ENCODE measurements at regions not wholly inside any gene's neighbourhood (a gene's known extent, or its start where the extent isn't known, plus 50 kb on each side); places are given as distances from the start of the nearest gene placed in this dataset.

DNA sequence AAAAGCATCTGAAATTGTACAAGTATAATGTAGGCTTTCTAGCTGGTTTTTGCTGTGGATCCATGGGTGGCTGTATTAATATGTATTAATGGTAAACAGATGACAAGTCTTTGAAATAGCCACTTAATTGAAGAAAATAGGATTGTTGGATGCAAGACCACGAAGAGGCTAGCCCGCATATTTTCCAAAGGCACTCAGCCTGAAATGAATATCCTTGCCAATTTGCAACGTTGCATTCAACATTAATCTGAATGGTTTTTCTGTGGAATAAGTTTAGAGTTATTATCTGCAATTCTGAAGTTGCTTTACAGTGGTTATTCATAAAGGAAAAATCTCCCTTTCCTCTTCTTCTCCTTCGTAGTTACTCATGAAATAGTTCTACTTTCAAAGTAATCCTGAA, 86.2 kb upstream of the SPATS2L start:
- Histone ChIP-seq H3K36me3 (ENCODE audit: control insufficient read depth, low read length) (no peaks in the 10 kb centered on the region), H3K9me3 (ENCODE audit: control insufficient read depth, insufficient read depth, low read length) (no peaks in the 10 kb centered on the region), H3K4me2 (ENCODE audit: low read length) (no peak overlapping the region), H3K4me3 (ENCODE audit: low read length) (no peak overlapping the region), H3K27me3 (ENCODE audit: control insufficient read depth, low read length) (no peaks in the 10 kb centered on the region), H3K4me1 (ENCODE audit: control insufficient read depth, low read length) (no peaks in the 10 kb centered on the region), H3F3A (ENCODE audit: control insufficient read depth, insufficient read depth) (no peaks in the 10 kb centered on the region), H4K20me1 (ENCODE audit: control insufficient read depth, insufficient read depth, low read depth, low read length) (no peaks in the 10 kb centered on the region), H3K9me2 (replicated peaks; ENCODE audit: control insufficient read depth, low read length) (no peaks in the 10 kb centered on the region), H3K27ac (ENCODE audit: low read depth, low read length) (no peak overlapping the region), H3K79me2 (ENCODE audit: control insufficient read depth, low read length) (no peaks in the 10 kb centered on the region)
- TF ChIP-seq, protein P1, sequence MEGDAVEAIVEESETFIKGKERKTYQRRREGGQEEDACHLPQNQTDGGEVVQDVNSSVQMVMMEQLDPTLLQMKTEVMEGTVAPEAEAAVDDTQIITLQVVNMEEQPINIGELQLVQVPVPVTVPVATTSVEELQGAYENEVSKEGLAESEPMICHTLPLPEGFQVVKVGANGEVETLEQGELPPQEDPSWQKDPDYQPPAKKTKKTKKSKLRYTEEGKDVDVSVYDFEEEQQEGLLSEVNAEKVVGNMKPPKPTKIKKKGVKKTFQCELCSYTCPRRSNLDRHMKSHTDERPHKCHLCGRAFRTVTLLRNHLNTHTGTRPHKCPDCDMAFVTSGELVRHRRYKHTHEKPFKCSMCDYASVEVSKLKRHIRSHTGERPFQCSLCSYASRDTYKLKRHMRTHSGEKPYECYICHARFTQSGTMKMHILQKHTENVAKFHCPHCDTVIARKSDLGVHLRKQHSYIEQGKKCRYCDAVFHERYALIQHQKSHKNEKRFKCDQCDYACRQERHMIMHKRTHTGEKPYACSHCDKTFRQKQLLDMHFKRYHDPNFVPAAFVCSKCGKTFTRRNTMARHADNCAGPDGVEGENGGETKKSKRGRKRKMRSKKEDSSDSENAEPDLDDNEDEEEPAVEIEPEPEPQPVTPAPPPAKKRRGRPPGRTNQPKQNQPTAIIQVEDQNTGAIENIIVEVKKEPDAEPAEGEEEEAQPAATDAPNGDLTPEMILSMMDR (IDR thresholded peaks at IDR 0.05; ENCODE audit: low read depth, low read length, poor library complexity, severe bottlenecking), result no peak
- TF ChIP-seq EZH2phosphoT487 (IDR thresholded peaks at IDR 0.05; ENCODE audit: borderline replicate concordance, low read length), result no peak

DNA sequence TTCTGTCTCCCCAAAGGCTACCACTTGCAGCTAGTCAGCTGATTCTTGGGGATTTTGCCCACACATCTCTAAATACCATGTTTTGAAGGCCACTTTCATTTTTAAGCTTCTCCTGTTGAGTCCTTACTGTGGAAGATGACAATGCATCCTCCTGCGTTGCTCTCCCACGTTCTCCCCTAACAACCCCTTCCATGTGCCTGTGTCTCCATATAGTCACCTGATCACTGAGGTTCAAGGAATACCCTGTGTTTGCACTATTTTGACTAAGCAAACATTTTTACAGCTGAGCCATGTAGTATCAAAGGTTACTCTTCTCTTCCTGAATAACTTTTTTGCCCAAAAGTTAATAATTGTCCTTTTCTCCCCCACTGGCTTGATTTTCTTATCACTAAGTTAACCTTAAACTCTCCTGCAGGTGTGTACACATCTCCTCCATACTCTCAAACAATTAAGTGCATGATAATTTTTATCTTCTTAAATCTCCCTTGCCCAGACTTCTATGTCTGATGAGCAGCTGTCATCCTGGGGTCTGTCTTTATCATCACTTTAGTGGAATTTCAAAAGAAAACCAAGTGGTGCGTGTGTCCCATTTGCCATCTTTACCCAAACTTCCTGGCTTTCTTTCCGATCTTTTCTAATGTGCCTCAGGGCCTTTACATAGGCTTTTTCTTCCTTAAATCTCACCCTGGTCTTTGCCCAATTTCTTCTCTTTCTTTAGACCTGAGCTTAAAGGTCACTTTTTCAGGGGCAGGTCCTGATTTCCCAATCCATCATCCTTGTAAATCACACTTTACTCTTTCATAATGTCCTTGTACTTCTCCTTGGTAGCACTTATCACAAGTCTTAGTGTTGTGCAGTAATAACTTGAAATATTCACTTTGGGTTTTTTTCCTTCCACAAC, 85.2 kb upstream of the SPATS2L start:
- Histone ChIP-seq H3K27me3 (ENCODE audit: control insufficient read depth, low read length) (no peaks in the 10 kb centered on the region), H3K36me3 (ENCODE audit: control insufficient read depth, low read length) (no peaks in the 10 kb centered on the region), H3K4me3 (ENCODE audit: low read length) (no peak overlapping the region), H3K4me2 (ENCODE audit: low read length) (no peak overlapping the region), H3K9me2 (replicated peaks; ENCODE audit: control insufficient read depth, low read length) (no peaks in the 10 kb centered on the region), H3K79me2 (ENCODE audit: control insufficient read depth, low read length) (no peaks in the 10 kb centered on the region), H3K4me1 (ENCODE audit: control insufficient read depth, low read length) (no peaks in the 10 kb centered on the region), H3K9me3 (ENCODE audit: control insufficient read depth, insufficient read depth, low read length) (no peaks in the 10 kb centered on the region), H3F3A (ENCODE audit: control insufficient read depth, insufficient read depth) (no peaks in the 10 kb centered on the region), H3K27ac (ENCODE audit: low read depth, low read length) (no peak overlapping the region), H4K20me1 (ENCODE audit: control insufficient read depth, insufficient read depth, low read depth, low read length) (no peaks in the 10 kb centered on the region)
- TF ChIP-seq, protein P1 (IDR thresholded peaks at IDR 0.05; ENCODE audit: low read depth, low read length, poor library complexity, severe bottlenecking), result no peak
- TF ChIP-seq EZH2phosphoT487 (IDR thresholded peaks at IDR 0.05; ENCODE audit: borderline replicate concordance, low read length), result no peak

DNA sequence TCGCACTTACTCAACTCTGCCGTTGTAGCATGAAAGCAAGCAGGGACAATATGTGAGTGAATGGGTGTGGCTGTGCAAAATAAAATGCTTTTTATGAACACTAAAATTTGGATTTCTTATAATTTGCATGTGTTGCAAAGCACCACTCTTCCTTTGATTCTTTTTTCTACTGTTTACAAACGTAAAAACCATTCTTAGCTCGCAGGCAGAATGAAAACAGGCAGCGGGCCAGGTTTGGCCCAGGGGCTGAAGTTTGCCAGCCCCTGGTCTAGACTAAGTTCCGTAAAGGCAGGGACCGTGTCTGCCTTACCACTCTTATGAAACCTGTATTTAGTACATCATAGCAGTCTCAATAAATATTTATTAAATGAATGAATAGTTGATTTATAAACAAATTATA, 83.7 kb upstream of the SPATS2L start:
- Histone ChIP-seq H4K20me1 (ENCODE audit: control insufficient read depth, insufficient read depth, low read depth, low read length) (no peaks in the 10 kb centered on the region), H3K36me3 (ENCODE audit: control insufficient read depth, low read length) (no peaks in the 10 kb centered on the region), H3K4me2 (ENCODE audit: low read length) (no peak overlapping the region), H3K4me1 (ENCODE audit: control insufficient read depth, low read length) (no peaks in the 10 kb centered on the region), H3K9me3 (ENCODE audit: control insufficient read depth, insufficient read depth, low read length) (no peaks in the 10 kb centered on the region), H3K79me2 (ENCODE audit: control insufficient read depth, low read length) (no peaks in the 10 kb centered on the region), H3K27ac (ENCODE audit: low read depth, low read length) (no peak overlapping the region), H3K4me3 (ENCODE audit: low read length) (no peak overlapping the region), H3K27me3 (ENCODE audit: control insufficient read depth, low read length) (no peaks in the 10 kb centered on the region), H3F3A (ENCODE audit: control insufficient read depth, insufficient read depth) (no peaks in the 10 kb centered on the region), H3K9me2 (replicated peaks; ENCODE audit: control insufficient read depth, low read length) (no peaks in the 10 kb centered on the region)
- TF ChIP-seq, protein P1 (IDR thresholded peaks at IDR 0.05; ENCODE audit: low read depth, low read length, poor library complexity, severe bottlenecking), result no peak
- TF ChIP-seq EZH2phosphoT487 (IDR thresholded peaks at IDR 0.05; ENCODE audit: borderline replicate concordance, low read length), result no peak

Data from DOHH2 (cell line).